22Rv1 (cell line): ENCODE measurements at regions not wholly inside any gene's neighbourhood (a gene's known extent, or its start where the extent isn't known, plus 50 kb on each side); places are given as distances from the start of the nearest gene placed in this dataset.

Experiments
- ZFX ChIP-seq: fragments of 450-650 bp; IDR thresholded peaks from 2 replicates; pipeline ENCODE4 v1.6.1; 2017; ENCODE audit warnings: antibody characterized with exemption, borderline replicate concordance
- TF ChIP-seq, protein P1 (sequence below): fragments of 450-650 bp; IDR thresholded peaks from 2 replicates; pipeline ENCODE4 v1.5.1; 2017; ENCODE audit warnings: mild to moderate bottlenecking

DNA sequence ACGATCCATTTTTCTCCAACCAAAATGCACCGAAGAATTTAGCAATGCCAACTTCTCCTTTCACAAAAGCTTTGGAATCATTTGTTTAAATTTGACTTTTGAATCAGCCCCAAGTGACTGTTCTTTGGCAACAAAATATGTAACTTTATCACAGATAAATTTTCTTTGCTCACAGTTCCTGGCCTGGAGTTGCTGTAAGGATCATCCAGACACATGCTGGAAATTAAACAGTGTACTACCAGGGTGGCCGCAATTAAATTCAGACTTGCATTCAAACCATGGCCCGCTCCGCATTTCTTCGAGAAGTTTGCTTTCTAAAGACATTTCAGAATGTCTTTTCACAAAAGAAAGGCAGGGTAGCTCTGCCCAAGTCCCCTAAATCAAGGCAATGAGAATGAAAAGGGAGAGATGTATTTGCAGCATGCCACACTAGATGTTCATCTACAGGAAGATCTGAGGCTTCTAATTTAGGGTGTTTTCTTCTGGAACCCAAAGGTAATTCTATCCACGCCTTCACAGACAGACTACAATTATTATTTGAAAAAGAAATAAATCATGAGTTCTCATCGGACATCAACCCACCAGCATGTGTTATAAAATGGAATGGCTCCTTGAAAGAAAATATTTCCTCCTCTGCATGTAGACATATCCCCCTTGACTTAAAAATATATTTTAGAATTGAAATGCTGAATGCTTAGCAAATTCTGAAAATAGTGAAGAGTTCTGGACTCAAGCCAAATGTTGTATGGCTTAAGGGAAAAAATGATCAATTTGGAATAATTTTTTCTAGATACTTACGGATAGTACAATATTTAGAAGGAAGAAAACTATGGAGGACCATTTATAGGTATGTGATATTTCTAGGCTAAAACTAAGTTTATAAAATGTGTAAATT lies 189.7 kb upstream of the BLID start:
- TF ChIP-seq, protein P1, sequence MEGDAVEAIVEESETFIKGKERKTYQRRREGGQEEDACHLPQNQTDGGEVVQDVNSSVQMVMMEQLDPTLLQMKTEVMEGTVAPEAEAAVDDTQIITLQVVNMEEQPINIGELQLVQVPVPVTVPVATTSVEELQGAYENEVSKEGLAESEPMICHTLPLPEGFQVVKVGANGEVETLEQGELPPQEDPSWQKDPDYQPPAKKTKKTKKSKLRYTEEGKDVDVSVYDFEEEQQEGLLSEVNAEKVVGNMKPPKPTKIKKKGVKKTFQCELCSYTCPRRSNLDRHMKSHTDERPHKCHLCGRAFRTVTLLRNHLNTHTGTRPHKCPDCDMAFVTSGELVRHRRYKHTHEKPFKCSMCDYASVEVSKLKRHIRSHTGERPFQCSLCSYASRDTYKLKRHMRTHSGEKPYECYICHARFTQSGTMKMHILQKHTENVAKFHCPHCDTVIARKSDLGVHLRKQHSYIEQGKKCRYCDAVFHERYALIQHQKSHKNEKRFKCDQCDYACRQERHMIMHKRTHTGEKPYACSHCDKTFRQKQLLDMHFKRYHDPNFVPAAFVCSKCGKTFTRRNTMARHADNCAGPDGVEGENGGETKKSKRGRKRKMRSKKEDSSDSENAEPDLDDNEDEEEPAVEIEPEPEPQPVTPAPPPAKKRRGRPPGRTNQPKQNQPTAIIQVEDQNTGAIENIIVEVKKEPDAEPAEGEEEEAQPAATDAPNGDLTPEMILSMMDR, result no peak
- no peak for TF ChIP-seq ZFX
